GM21717 (cell line): ENCODE measurements at regions not wholly inside any gene's neighbourhood (a gene's known extent, or its start where the extent isn't known, plus 50 kb on each side); places are given as distances from the start of the nearest gene placed in this dataset.
"Not testable (repeated sequence)": the region's sequence is repeated elsewhere in the genome, so short reads cannot be mapped to it uniquely, and the experiment has no call there.

Source experiments
- ATAC-seq: cut with Tn5 transposase; IDR thresholded peaks from one replicate; pipeline ENCODE4 v1.9.1; 2021; ENCODE audit warnings: mild to moderate bottlenecking, moderate library complexity; ENCODE audit not compliant: unreplicated experiment

DNA sequence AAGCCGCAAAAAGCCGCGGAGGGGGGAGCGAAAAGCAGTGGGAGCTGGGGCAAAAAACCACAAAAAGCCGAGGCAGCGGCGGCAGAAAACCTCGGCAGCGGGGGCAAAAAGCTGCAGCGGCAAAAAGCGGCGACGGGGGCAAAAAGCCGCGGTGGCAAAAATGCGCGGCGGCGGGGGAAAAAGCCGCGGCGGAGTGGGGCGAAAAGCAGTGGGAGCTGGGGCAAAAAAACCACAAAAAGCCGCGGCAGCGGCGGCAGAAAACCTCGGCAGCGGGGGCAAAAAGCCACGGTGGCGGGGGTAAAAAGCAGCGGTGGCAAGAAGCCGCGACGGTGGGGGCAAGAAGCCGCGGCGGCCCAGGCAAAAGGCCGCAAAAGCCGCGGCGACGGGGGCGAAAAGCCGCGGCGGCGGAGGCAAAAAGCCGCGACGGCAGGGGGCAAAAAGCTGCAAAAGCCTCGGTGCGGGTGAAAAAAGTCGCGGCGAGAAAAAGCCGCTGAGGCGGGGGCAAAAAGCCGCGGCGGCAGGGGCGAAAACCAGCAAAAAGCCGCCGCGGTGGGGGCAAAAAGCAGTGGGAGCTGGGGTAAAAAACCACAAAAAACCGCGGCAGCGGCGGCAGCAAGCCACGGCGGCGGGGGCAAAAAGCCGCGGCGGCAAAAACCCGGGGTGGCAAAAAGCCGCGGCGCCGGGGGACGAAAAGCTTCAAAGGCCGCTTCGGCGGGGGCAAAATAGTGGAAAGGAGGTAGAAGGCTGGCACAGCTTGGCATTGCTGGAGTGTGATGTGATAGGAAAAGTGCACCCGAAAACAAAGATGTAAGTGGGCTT, 135.9 kb downstream of the ZNF92 start:
- ATAC-seq, result no peak

DNA sequence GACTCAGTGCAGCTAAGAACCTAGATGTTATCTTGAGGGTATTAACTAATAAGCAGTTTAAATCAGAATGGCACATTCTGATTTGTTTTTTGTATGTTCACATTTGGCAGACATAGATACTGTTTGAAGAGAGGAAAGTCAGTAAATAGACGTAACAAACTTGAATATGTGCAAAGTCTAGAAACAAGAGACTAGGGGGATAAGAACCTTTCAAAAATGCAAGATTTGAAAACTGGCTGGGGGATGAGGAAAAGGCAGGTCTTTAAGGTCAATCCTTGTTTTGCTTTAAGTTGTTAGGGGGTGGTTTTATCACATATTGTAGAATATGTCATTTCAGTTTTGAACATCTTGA, 136.5 kb downstream of the ZNF92 start:
- ATAC-seq, result not testable (repeated sequence)

DNA sequence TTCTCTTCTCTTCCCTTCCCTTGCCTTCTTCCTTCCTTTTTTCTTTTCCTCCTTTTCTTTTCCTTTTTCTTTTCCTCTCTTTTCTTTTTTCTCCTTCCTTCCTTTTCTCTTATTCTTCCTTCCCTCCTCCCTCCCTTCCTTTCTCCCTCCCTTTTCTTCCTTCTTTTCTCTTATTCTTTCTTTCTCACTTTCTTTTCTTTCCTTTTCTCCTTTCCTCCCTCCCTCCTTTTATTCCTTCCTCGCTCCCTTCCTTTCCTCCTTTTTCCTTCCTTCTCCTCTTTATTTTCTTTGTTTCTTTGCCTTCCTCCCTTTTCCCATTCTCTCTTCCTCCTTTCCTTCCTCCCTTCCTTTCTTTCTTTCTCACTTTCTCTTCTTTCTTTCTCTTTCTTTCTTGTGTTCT, 146.1 kb downstream of the ZNF92 start:
- not testable (repeated sequence) for ATAC-seq

DNA sequence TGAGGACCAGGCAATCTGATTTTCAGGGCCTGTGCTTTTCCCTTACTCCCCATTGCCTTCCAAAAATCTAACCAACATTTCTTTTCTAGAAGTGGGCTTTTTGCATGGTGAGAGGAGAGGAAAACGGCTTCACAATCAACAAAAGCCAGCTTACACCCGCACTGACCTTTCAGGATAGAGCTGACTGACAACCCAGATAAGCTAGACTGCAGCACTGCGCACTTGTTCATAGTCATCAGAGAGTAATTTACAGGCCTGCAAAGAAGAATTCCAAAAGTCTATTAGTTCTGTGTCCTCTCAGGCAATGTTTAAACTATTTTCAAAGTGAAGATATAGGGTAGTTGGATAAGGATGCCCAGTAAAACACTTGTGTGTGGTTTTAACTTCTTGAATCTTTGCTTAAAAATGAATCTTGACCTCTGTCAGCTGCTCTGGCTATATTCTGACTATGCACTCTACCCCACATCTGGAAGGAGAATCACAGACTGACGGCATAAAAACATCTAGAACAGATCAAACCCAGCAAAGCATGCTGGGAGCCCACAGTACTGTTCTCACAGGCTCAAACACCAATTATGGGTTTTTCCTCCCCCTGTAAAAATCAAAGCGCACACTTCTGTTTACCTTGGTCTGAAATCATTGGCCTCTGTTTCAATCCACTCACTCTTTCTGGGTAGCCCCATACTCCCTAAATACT, 172.0 kb downstream of the ZNF92 start:
- ATAC-seq, result not testable (repeated sequence)

DNA sequence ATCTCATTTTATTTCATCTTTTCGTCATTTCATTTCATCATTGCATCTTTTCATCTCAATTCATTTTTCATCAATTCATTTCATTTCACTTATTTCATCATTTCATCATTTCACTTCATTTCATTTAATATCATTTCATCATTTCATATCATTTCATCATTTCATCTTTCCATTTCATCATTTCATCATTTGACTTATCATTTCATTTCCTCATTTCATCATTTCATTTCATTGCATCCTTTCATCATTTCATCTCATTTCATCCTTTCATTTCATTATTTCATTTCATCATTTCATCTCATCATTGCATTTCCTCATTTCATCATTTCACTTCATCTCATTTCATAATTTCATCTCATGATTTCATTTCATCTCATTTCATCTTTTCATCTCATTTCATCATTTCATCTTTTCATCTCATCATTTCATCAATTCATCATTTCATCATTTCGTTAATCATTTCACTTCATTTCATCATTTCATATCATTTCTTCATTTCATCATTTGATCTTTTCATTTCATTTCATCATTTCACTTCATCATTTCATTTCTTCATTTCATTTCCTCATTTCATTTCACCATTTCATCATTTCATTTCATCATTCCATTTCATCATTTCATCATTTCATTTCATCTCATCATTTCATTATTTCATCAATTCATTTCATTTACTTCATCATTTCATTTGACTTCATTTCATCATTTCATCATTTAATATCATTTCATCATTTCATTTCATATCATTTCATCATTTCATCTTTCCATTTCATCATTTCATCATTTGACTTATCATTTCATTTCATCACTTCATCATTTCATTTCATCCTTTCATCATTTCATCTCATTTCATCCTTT, 176.2 kb downstream of the ZNF92 start:
- ATAC-seq, result not testable (repeated sequence)

DNA sequence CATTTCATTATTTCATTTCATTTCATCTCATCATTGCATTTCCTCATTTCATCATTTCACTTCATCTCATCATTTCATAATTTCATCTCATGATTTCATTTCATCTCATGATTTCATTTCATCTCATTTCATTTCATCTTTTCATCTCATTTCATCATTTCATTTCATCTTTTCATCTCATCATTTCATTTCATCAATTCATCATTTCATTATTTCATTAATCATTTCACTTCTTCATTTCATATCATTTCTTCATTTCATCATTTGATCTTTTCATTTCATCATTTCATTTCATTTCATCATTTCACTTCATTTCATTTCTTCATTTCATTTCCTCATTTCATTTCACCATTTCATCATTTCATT, 176.8 kb downstream of the ZNF92 start:
- not testable (repeated sequence) for ATAC-seq

DNA sequence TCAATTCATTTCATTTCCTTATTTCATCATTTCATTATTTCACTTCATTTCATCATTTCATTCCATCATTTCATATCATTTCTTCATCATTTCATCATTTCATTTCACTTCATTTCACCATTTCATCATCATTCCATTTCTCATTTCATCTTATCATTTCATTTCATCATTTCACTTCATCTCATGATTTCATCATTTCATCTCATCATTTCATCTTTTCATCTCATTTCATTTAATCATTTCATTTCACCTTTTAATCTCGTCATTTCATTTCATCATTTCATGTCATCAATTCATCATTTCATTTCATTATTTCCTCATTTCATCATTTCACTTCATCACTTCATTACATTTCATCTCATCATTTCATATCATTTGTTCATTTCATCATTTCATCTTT, 177.4 kb downstream of the ZNF92 start:
- not testable (repeated sequence) for ATAC-seq

DNA sequence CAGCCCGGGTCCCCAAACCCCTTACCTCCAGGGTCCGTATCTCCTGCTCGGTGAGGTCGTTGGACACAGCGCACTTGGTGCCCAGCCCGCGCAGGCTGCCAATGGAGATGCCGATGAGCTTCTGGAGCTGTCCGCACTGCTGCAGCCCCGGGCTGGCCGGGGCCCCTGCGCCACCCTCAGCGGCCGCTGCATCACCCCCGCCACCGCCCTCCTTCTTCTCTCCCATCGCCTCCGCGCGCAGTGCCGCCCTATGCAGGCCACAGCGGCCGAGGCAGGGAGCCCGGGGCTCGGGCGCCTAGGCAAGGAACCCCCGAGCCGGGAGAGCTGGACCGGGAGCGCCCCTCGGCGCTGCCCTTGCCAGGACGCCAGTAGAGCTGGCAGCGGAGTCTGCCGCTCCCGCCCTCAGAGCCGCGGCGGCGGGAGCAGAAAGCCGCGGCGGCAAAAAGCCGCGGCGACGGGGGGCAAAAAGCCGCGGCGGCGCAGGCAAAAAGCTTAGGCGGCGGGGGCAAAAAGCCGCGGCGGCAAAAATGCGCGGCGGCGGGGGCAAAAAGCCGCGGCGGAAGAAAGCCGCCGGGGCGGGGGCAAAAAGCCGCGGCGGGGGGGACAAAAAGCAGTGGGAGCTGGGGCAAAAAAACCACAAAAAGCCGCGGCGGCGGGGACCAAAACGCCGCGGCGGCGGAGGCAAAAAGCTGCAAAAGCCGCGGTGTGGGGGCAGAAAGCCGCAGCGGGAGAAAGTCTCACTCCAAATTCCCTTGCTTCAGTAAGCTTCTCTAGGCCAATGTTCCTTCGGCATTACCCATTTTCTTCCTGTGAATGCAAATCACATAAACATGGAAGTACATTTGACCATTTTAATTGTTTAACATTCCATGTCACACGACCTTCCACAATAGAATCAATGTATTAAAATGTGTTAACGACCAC, 181.2 kb downstream of the ZNF92 start:
- ATAC-seq, result not testable (repeated sequence)

DNA sequence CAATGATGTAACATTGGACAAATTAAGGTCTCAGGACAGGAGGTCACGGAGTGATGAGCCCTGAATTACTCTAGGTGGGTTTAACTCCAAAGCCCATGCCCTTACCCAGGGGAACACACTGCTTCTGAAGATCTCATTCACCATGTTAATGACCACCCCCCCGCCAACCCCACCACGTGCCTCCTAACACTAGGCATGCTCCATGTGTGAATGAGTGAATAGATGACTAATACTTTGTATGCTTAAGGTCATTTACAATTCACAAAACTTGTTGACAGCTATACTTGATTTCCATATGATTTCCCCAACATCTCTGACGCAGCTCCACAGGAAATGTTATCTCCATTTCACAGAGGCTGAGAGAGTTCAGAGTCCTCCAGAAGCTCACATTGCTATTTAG, 184.9 kb downstream of the ZNF92 start:
- not testable (repeated sequence) for ATAC-seq

DNA sequence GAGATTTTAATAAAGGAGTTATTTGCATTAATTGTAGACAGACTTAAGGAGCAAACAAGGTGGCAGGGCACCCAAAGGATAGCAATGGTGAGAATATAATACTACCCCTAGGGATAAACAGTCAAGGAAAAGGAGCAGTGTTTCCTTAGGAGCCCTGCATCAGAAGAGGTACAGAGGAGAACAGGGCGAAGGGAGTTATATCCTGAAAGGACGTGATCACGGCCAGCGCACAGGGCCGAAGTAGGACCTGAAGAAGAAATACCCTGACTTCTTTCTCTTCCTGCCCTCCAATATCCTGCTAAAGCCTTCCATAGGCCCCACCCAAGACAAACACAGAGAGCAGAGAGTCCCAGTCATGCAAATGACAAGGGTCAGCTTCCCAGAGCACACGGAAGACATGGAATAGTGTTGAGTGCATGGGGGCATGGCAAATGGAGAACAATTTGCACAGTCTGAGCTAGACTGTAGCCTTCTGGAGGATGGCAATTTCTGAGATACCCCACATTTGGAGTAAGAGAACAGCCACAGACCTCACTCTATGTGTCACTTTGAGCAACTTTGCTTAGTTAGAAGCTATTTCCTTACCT, 188.2 kb downstream of the ZNF92 start:
- ATAC-seq, result not testable (repeated sequence)

DNA sequence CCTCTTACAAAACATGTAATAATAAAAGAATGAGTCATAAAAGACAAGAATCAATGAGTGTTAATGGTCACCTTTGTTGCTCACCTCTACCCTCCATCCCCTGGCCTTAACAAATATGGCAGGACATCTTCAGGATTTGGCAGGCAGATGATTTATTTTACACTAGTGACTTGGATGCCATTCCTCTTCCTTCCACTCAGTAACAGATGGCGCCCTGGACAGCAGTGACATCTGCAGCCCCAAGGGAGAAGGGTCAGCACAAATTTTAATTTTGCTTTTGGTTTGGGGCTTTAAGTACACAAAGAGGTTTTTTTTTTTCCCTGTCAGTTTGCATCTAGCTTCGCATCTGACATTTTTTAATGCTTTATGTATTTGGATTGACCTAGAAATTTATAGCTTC, 188.9 kb downstream of the ZNF92 start:
- not testable (repeated sequence) for ATAC-seq

DNA sequence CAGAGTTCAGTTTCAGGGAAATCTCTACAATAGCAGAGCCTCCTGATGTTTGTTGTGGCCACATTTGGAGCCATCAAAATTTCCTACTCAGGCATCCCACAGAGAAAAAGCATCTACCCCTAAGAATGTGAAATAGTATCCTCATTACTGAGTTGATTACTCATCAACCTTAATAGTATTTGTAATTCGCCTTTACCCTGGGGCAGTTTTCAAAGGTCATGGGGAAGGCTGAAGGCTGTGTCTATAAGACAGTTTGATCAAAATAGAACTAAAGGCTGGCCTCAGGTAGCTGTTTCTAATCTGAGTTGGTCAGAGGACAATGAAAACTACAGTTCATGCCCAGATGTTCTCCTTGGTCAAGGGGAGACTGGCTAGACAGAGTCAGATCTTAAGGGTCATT, 189.7 kb downstream of the ZNF92 start:
- not testable (repeated sequence) for ATAC-seq

DNA sequence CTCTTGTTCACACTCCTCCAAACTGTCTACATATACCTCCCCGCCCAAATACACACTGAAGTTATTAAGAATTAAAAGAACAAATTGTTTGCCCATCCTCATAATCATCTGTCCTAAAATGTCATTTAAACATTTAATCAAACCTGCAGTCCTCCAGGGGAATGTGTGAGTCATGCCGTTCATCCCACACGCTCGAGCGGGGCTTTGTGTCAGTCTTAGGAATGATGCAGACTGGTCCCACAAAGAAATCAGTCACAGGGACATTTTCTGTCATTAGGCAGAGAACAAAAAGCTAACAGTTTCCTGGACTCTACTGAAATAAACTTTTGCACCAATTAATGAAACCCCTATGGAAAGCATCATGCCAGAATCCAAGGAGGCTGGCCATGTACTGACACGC, 194.6 kb downstream of the ZNF92 start:
- ATAC-seq, result not testable (repeated sequence)

DNA sequence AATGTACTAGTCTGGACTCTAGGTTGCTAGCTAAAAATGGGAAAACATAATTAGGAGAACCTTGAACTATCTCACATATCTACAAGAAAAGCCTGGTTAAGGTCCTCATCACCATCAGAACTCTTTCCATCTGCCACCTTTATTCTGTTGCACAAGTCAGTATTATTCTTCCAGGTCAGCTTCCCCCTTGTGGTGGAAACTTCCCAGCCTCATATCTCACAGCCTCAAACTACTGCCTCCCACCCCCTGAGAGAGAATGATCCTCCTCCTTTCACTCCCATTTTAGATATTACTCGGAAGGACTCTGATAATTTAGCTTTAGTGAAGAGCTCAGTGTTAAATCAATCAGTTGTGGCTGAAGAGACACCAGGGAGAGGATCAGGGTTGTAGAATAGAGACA, 197.3 kb downstream of the ZNF92 start:
- not testable (repeated sequence) for ATAC-seq

DNA sequence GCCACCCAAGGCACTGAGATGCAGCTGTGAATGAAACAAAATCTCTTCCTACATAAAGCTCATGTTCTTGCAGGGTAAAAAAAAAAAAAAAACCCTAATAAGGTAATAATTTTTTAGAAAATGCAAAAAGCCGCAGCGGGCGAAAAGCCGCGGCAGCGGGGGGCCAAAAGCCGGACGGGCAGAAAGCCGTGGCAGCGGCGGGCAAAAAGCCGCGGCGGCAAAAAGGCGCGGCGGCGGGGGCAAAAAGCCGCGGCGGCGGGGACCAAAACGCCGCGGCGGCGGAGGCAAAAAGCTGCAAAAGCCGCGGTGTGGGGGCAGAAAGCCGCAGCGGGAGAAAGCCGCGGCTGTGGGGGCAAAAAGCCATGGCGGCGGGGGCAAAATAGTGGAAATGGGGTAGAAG, 198.9 kb downstream of the ZNF92 start:
- not testable (repeated sequence) for ATAC-seq

DNA sequence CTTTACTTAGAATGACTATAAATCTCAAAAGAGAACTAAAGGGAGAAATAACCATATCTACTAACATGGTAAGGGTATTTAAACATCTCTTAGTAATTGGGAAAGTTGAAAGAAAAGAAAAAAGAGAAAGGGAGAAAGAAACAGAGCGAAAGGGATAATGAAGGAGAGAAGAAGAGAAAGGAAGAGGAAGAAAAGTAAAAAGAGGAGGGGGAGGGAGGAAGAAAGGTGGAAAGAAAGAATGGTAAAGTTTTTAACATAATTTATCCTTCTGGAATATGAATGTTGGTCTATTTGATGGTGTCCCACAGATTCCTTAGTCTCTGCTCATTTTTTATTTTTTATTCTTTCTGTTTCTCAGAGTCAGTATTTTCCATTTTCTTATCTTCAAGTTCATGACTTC, 202.7 kb downstream of the ZNF92 start:
- ATAC-seq, result not testable (repeated sequence)

DNA sequence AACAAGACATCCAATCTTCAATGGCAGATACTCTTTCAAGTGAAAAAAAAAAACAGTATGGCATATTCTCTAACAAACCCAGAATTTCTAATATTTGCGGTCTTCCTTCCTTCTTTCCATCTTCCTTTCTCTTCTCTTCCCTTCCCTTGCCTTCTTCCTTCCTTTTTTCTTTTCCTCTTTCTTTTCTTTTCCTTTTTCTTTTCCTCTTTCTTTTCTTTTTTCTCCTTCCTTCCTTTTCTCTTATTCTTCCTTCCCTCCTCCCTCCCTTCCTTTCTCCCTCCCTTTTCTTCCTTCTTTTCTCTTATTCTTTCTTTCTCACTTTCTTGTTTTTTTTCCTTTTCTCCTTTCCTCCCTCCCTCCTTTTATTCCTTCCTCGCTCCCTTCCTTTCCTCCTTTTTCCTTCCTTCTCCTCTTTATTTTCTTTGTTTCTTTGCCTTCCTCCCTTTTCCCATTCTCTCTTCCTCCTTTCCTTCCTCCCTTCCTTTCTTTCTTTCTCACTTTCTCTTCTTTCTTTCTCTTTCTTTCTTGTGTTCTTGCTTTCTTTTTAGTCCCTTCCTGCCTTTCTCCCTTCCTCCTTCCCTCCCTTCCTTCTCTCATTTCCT, 209.0 kb downstream of the ZNF92 start:
- not testable (repeated sequence) for ATAC-seq

DNA sequence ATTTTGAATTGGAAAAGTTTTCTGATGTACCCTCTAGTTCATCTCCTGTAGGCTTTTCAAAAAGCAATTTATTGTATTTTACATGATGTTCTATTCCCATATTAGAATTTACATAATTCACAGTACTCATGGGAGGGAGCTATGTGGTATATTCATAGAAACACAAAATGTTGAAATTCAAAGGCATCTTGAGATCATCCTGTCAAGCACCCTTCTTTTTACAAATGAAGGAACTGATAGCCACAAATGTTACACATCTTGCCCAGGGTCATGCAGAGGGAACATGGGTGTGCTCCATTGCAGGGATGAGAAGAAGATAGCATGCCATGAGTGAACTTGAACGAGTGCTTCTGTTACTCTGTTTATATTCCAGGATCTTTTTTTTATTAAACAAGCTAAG, 228.8 kb downstream of the ZNF92 start:
- ATAC-seq, result not testable (repeated sequence)

DNA sequence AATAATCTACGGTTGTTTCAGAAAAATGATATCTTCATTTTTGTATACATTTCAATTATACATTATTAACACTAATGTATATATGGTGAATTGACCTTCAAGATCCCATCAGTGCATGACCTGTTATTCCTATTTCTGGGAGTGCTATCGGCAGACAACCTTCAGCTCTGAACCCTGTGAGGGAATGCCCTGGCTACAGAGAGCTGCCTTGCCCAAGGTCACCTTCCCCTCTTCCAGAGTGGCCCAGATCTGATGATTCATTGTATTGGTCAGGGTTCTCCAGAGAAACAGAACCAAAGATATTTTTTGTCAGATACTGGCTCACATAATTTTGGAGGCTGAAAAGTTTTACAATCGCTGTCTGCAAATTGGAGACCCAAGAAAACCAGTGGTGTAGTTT, 235.5 kb downstream of the ZNF92 start:
- no peak for ATAC-seq
